Adrenal gland (tissue), 9 donors: ENCODE measurements at regions not wholly inside any gene's neighbourhood (a gene's known extent, or its start where the extent isn't known, plus 50 kb on each side); places are given as distances from the start of the nearest gene placed in this dataset.

Experiments used
- DNase-seq, 7 donors: peaks; one replicate each; pipeline ENCODE4 v3.0.0-alpha.2; 2019 to 2020
- H3K27ac ChIP-seq, 5 donors: fragments of 200-600 bp; sonication (generic) in 4 of 5; 1 replicate in 3 of 5; 2 replicates in 2 of 5; pipeline versions ENCODE4 v1.5.1 to v1.8.0; 2016 to 2020; ENCODE audit warnings: mild to moderate bottlenecking in 1 of 5
- H3K27me3 ChIP-seq: fragments of 200-600 bp; 2 replicates; pipeline ENCODE4 v1.8.0; 2021
- H3K36me3 ChIP-seq, 2 donors: fragments of 200-600 bp; replicated peaks in 1 of 2; 1 replicate in 1 of 2; 2 replicates in 1 of 2; pipeline versions ENCODE4 v1.5.1 to v1.8.0; 2018 to 2022
- H3K4me1 ChIP-seq, 2 donors: fragments of 200-600 bp; replicated peaks in 1 of 2; 1 replicate in 1 of 2; 2 replicates in 1 of 2; pipeline versions ENCODE4 v1.5.1 to v1.8.0; 2018 to 2021
- H3K4me3 ChIP-seq, 4 donors: fragments of 200-600 bp; sonication (generic) in 3 of 4; one replicate each; pipeline ENCODE4 v1.5.1; 2016 to 2018
- H3K9me3 ChIP-seq, 3 donors: fragments of 200-600 bp; sonication (generic) in 1 of 3; replicated peaks in 1 of 3; 1 replicate in 2 of 3; 2 replicates in 1 of 3; pipeline versions ENCODE4 v1.5.1 to v1.8.0; 2016 to 2021
- CTCF ChIP-seq, 6 experiments: fragments of 450-650 bp in 4 of 6; fragments of 200-600 bp in 2 of 6; sonication (generic) in 1 of 6; IDR thresholded peaks; 1 replicate in 5 of 6; 2 replicates in 1 of 6; pipeline versions ENCODE4 v1.5.1 to v1.8.0; 2016 to 2021; ENCODE audit warnings: antibody characterized with exemption in 6 of 6, mild to moderate bottlenecking in 2 of 6, moderate library complexity in 1 of 6
- POLR2A ChIP-seq, 2 donors: fragments of 450-650 bp; IDR thresholded peaks; one replicate each; pipeline ENCODE4 v1.6.1; 2017; ENCODE audit warnings: antibody characterized with exemption in 2 of 2, mild to moderate bottlenecking in 2 of 2, moderate library complexity in 1 of 2
- WGBS, 4 donors: extraction: QIAGEN DNeasy Blood & Tissue Kit in 2 of 4; methylation state at CpG; one replicate each; pipeline versions ENCODE4 v1.1.5 to v1.1.7; 2013 to 2017; 5-methylcytosine and 5-hydroxymethylcytosine counted together
- intact Hi-C, 2 donors: fragments of 100-400 bp; cut with DNase I; formaldehyde crosslinking; loops; one replicate each; pipeline versions ENCODE4 v1.14.1 to v1.15.0; 2022 to 2023
- donor health status: healthy with polysubstance abuse.
- donor health status: Bipolar disorder and iron deficiency.
- donor health status: DM: yes; HTN: yes; CAD: no.
- donor health status: DM: no; HTN: no; CAD: no.
- donor health status: DM: no; HTN: no; CAD: no.

GRCh38 chr15:38702178-38702912, 137.7 kb upstream of the RASGRP1 start:
- Histone ChIP-seq H3K4me3 (no peak overlapping the region), H3K4me1 (no peaks in the 10 kb centered on the region), H3K9me3 (no peaks in the 10 kb centered on the region), H3K36me3 (no peaks in the 10 kb centered on the region), H3K27me3 (peaks cover 21% of the 10 kb centered on the region), H3K27ac (no peak overlapping the region)
- intact Hi-C loops = loop anchor here in 1 of 2 donors (10.0 kb wide), 1 partner anchor 1062 kb away; no protein-coding TSS in a partner anchor
- no peak for DNase-seq
- TF ChIP-seq POLR2A (IDR thresholded peaks at IDR 0.05) = no peak
- TF ChIP-seq CTCF (IDR thresholded peaks at IDR 0.05) = no peak
- 60 to 70% (median 62%) methylated on average over 2 to 3 of the region's 3 CpGs for WGBS, 4 donors

GRCh38 chr15:38705436-38706219, 141.0 kb upstream of the RASGRP1 start:
- DNase-seq = no peak
- Histone ChIP-seq H3K9me3 (no peaks in the 10 kb centered on the region), H3K36me3 (no peaks in the 10 kb centered on the region), H3K4me3 (no peak overlapping the region), H3K27ac (no peak overlapping the region), H3K4me1 (no peaks in the 10 kb centered on the region), H3K27me3 (peaks cover 21% of the 10 kb centered on the region)
- WGBS, 4 donors = 31 to 50% (median 47%) methylated on average over 11 of the region's 11 CpGs
- no peak for TF ChIP-seq POLR2A (IDR thresholded peaks at IDR 0.05)
- no peak for TF ChIP-seq CTCF (IDR thresholded peaks at IDR 0.05)
- intact Hi-C loops = loop anchor here in 1 of 2 donors (10.0 kb wide), 1 partner anchor 1059 kb away; no protein-coding TSS in a partner anchor

- no peak for TF ChIP-seq POLR2A (IDR thresholded peaks at IDR 0.05)
- no peak for TF ChIP-seq CTCF (IDR thresholded peaks at IDR 0.05)
- DNase-seq = no peak
- H3K4me1 ChIP-seq = no peaks in the 10 kb centered on the region
- peaks cover 21% of the 10 kb centered on the region for H3K27me3 ChIP-seq
- intact Hi-C loops = loop anchor here in 1 of 2 donors (10.0 kb wide), 1 partner anchor 1058 kb away; no protein-coding TSS in a partner anchor
- 49 to 66% (median 52%) methylated on average over 5 of the region's 5 CpGs for WGBS, 4 donors
- no peak overlapping the region for H3K27ac ChIP-seq
- no peak overlapping the region for H3K4me3 ChIP-seq
- H3K9me3 ChIP-seq = no peaks in the 10 kb centered on the region
- no peaks in the 10 kb centered on the region for H3K36me3 ChIP-seq
These were observed 142.3 kb upstream of the RASGRP1 start for GRCh38 chr15:38706956-38707355.
